ENCODE measurements at regions not wholly inside any gene's neighbourhood (a gene's known extent, or its start where the extent isn't known, plus 50 kb on each side); places are given as distances from the start of the nearest gene placed in this dataset.

DNA sequence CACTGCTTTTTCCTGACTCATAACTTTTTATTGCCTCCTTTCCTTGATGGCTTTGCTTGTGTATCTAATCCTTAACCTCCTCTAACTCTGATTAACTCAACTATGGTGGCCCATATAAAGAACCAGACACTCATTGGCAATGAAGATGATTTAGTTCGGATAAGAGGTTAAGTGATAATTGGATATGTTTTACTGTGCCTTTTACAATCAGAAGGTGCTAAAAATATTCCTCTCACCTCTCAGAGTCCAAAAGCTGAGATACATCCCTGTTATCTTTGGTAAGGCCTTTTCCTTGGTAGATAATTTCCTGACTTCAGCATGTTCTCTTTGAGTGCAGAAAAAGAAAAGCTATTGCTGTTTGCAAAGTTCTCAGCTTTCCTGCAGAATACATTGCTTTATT lies 367.7 kb downstream of the SLC16A7 start:
- CTCF ChIA-PET = no interaction called here
- no CpG with 5 or more reads among the region's 1 CpG for WGBS (ENCODE audit: insufficient coverage)

DNA sequence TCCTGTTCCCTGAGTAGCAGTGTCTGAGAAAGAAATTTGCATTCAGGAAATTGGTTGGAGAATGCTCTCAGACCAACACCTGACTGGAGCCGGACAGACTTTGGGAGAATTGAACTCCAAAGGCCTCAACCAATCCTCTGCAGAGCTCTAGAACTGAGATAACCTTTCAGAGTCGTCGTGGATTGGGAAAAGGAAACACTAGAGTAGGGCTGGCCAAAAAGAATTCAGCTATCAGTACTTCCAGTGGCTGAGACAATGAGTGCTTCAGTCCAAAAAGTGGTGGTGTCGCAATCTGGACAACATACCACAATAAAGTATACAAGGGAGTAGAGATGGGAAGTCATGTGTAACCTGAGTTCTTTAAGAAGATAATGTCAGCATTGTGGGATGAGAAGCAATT lies 377.1 kb downstream of the SLC16A7 start:
- H3K9me3 ChIP-seq = no peaks in the 10 kb centered on the region
- no peaks in the 10 kb centered on the region for H3K27me3 ChIP-seq (replicated peaks in 1 of 2; ENCODE audit: control insufficient read depth in 2 of 2, extremely low read depth in 1 of 2, insufficient read depth in 2 of 2, low read length in 1 of 2)
- H3K27ac ChIP-seq (ENCODE audit: low read length) = no peak overlapping the region
- no peaks in the 10 kb centered on the region for H3K4me1 Mint-ChIP-seq
- no peaks in the 10 kb centered on the region for H3K36me3 Mint-ChIP-seq
- H3K27me3 Mint-ChIP-seq = no peaks in the 10 kb centered on the region
- H3K27ac Mint-ChIP-seq = no peak overlapping the region
- H3K4me3 Mint-ChIP-seq = no peak overlapping the region
- H3K4me1 ChIP-seq (ENCODE audit: control insufficient read depth in 1 of 2, extremely low read depth in 1 of 2, insufficient read depth in 2 of 2, low read length in 2 of 2) = no peaks in the 10 kb centered on the region
- peaks cover 0 to 7% (median 4%) of the 10 kb centered on the region in 3 donors for H3K9me3 Mint-ChIP-seq
- POLR2A ChIA-PET = no interaction called here
- CTCF ChIA-PET = interaction anchor here in 1 of 2 donors (0.6 kb wide), 1 partner anchor 588 kb away, joined by 6 read pairs; no protein-coding TSS in a partner anchor
- H3K36me3 ChIP-seq (ENCODE audit: control insufficient read depth in 2 of 2, extremely low read depth in 1 of 2, insufficient read depth in 1 of 2, low read length in 1 of 2) = no peaks in the 10 kb centered on the region
- 50% methylated on average over 2 of the region's 4 CpGs for whole genome bisulfite sequencing (ENCODE audit: insufficient coverage)
- ATAC-seq (replicated peaks in 1 of 4) = no peak
- H3K4me3 ChIP-seq (ENCODE audit: control insufficient read depth in 1 of 2, extremely low read depth in 1 of 2, low read length in 1 of 2) = no peak overlapping the region
- DNase-seq = no peak

More for the DNA sequence above, 367.7 kb downstream of the SLC16A7 start:
- DNase-seq = no peak
- Mint-ChIP-seq H3K9me3 (peaks cover 2 to 16% (median 4%) of the 10 kb centered on the region in 3 donors), H3K36me3 (no peaks in the 10 kb centered on the region), H3K4me1 (no peaks in the 10 kb centered on the region), H3K27me3 (no peaks in the 10 kb centered on the region), H3K27ac (no peak overlapping the region), H3K4me3 (no peak overlapping the region)
- no peaks in the 10 kb centered on the region for H3K36me3 ChIP-seq (ENCODE audit: control insufficient read depth in 2 of 2, extremely low read depth in 1 of 2, insufficient read depth in 1 of 2, low read length in 1 of 2)
- H3K4me3 ChIP-seq (ENCODE audit: control insufficient read depth in 1 of 2, extremely low read depth in 1 of 2, low read length in 1 of 2) = no peak overlapping the region
- H3K27ac ChIP-seq (ENCODE audit: low read length) = no peak overlapping the region
- ATAC-seq (replicated peaks in 1 of 4) = no peak
- POLR2A ChIA-PET = no interaction called here
- no peaks in the 10 kb centered on the region for H3K27me3 ChIP-seq (replicated peaks in 1 of 2; ENCODE audit: control insufficient read depth in 2 of 2, extremely low read depth in 1 of 2, insufficient read depth in 2 of 2, low read length in 1 of 2)
- H3K9me3 ChIP-seq = no peaks in the 10 kb centered on the region
- H3K4me1 ChIP-seq (ENCODE audit: control insufficient read depth in 1 of 2, extremely low read depth in 1 of 2, insufficient read depth in 2 of 2, low read length in 2 of 2) = no peaks in the 10 kb centered on the region

DNA sequence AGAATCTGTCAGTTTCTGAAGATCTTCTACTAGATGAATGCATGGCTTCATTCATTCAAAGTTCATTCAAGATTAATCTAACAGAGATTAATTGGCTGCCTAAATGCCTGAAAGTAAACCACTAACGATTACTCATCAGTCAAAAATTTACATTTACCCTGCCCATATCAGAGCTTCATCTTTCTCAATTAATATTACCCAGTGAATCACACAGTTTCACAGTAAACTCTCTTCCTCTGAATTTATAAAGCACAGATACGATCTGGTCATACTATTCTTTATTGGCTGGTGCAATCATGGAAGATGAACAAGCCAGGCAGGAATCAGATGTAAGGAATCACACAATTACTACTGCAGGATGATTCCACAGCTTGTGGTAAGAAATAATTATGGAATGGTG lies 377.7 kb downstream of the SLC16A7 start:
- Mint-ChIP-seq H3K36me3 (no peaks in the 10 kb centered on the region), H3K27me3 (no peaks in the 10 kb centered on the region), H3K27ac (no peak overlapping the region), H3K4me1 (no peaks in the 10 kb centered on the region), H3K4me3 (no peak overlapping the region), H3K9me3 (peaks cover 0 to 5% (median 0%) of the 10 kb centered on the region in 3 donors)
- H3K4me3 ChIP-seq (ENCODE audit: control insufficient read depth in 1 of 2, extremely low read depth in 1 of 2, low read length in 1 of 2) = no peak overlapping the region
- WGBS (ENCODE audit: insufficient coverage) = no CpG with 5 or more reads among the region's 2 CpGs
- DNase-seq = no peak
- no peaks in the 10 kb centered on the region for H3K9me3 ChIP-seq
- no peak for ATAC-seq (replicated peaks in 1 of 4)
- H3K4me1 ChIP-seq (ENCODE audit: control insufficient read depth in 1 of 2, extremely low read depth in 1 of 2, insufficient read depth in 2 of 2, low read length in 2 of 2) = no peaks in the 10 kb centered on the region
- H3K27me3 ChIP-seq (replicated peaks in 1 of 2; ENCODE audit: control insufficient read depth in 2 of 2, extremely low read depth in 1 of 2, insufficient read depth in 2 of 2, low read length in 1 of 2) = no peaks in the 10 kb centered on the region
- no peaks in the 10 kb centered on the region for H3K36me3 ChIP-seq (ENCODE audit: control insufficient read depth in 2 of 2, extremely low read depth in 1 of 2, insufficient read depth in 1 of 2, low read length in 1 of 2)
- no peak overlapping the region for H3K27ac ChIP-seq (ENCODE audit: low read length)
- POLR2A ChIA-PET = no interaction called here
- CTCF ChIA-PET = no interaction called here

DNA sequence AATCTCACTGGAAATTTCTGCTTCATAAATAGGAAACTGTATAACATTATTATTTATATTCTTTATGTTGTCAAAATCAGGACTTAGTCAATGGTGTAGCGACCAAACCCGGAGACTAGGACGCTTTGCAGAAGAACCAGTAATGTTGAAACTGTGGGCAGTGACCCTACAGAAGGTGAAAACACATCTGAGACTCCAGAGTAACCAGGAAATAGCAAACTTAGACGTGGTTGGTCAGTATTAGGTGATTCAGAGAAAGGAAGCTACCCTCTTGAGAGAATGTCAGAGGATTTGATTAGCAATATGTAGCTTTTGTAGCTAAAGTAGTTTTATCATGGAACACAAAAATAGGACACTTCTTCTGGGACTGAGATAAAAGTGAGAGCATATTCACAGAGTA lies 381.9 kb downstream of the SLC16A7 start:
- Mint-ChIP-seq H3K4me3 (no peak overlapping the region), H3K9me3 (peaks cover 0 to 4% (median 0%) of the 10 kb centered on the region in 3 donors), H3K27ac (no peak overlapping the region), H3K4me1 (no peaks in the 10 kb centered on the region), H3K27me3 (no peaks in the 10 kb centered on the region), H3K36me3 (no peaks in the 10 kb centered on the region)
- H3K27ac ChIP-seq (ENCODE audit: low read length) = no peak overlapping the region
- CTCF ChIA-PET = no interaction called here
- H3K27me3 ChIP-seq (replicated peaks in 1 of 2; ENCODE audit: control insufficient read depth in 2 of 2, extremely low read depth in 1 of 2, insufficient read depth in 2 of 2, low read length in 1 of 2) = no peaks in the 10 kb centered on the region
- ATAC-seq (replicated peaks in 1 of 4) (no peak), DNase-seq (no peak)
- H3K36me3 ChIP-seq (ENCODE audit: control insufficient read depth in 2 of 2, extremely low read depth in 1 of 2, insufficient read depth in 1 of 2, low read length in 1 of 2) = no peaks in the 10 kb centered on the region
- H3K4me3 ChIP-seq (ENCODE audit: control insufficient read depth in 1 of 2, extremely low read depth in 1 of 2, low read length in 1 of 2) = no peak overlapping the region
- no peaks in the 10 kb centered on the region for H3K9me3 ChIP-seq
- POLR2A ChIA-PET = no interaction called here
- H3K4me1 ChIP-seq (ENCODE audit: control insufficient read depth in 1 of 2, extremely low read depth in 1 of 2, insufficient read depth in 2 of 2, low read length in 2 of 2) = no peaks in the 10 kb centered on the region
- 40% methylated on average over 1 of the region's 4 CpGs for WGBS (ENCODE audit: insufficient coverage)

DNA sequence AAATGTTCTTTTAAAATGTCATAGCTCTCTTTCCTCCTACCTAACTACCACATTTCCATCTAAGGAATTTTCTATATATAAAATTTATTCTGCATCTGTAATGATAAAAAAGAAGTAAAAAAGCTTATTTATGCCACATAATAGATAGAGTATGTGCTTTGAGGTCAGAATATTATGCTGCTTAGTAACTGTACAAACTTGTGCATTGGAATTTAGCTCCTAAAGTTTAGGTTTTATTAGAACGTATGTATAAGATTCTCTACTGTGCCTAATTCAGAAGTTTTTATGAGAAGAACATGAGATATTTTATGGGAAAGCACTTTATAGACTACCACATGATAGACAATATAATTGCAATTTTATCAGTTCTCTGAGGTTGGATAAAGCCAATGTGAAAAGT lies 384.6 kb downstream of the SLC16A7 start:
- no peaks in the 10 kb centered on the region for H3K4me1 Mint-ChIP-seq
- no peaks in the 10 kb centered on the region for H3K27me3 Mint-ChIP-seq
- CTCF ChIA-PET = no interaction called here

DNA sequence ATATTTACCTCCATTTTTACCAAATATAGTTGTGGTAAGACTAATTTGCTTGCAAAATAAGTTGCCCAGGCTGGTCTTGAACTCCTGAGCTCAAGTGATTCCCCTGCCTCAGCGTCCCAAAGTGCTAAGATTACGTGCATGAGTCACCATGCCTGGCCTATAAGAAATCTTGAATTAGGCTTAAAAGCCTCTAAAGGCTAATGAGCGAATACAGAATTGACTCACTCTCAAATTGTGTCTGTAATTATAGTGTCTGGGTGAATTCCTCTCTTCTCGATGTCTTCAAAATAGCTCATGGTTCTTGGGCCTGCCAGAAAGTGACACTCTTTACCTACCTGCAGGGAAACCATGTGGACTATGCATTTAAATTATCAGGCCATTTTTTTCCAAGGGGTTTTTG lies 403.5 kb downstream of the SLC16A7 start:
- ATAC-seq (replicated peaks in 1 of 4) (no peak), DNase-seq (no peak)
- Histone ChIP-seq H3K27ac (ENCODE audit: low read length) (no peak overlapping the region), H3K27me3 (replicated peaks in 1 of 2; ENCODE audit: control insufficient read depth in 2 of 2, extremely low read depth in 1 of 2, insufficient read depth in 2 of 2, low read length in 1 of 2) (no peaks in the 10 kb centered on the region), H3K4me3 (ENCODE audit: control insufficient read depth in 1 of 2, extremely low read depth in 1 of 2, low read length in 1 of 2) (no peak overlapping the region), H3K9me3 (no peaks in the 10 kb centered on the region), H3K4me1 (ENCODE audit: control insufficient read depth in 1 of 2, extremely low read depth in 1 of 2, insufficient read depth in 2 of 2, low read length in 2 of 2) (no peaks in the 10 kb centered on the region), H3K36me3 (ENCODE audit: control insufficient read depth in 2 of 2, extremely low read depth in 1 of 2, insufficient read depth in 1 of 2, low read length in 1 of 2) (no peaks in the 10 kb centered on the region)
- Mint-ChIP-seq H3K36me3 (no peaks in the 10 kb centered on the region), H3K9me3 (no peaks in the 10 kb centered on the region), H3K4me3 (no peak overlapping the region), H3K27me3 (no peaks in the 10 kb centered on the region), H3K4me1 (no peaks in the 10 kb centered on the region), H3K27ac (no peak overlapping the region)
- CTCF ChIA-PET = interaction anchor here in 1 of 2 donors (0.6 kb wide), 1 partner anchor 20 kb away, joined by 5 read pairs; no protein-coding TSS in a partner anchor
- 100% methylated on average over 1 of the region's 4 CpGs for WGBS (ENCODE audit: insufficient coverage)
- POLR2A ChIA-PET = no interaction called here

More for the DNA sequence above, 384.6 kb downstream of the SLC16A7 start:
- Mint-ChIP-seq H3K4me3 (no peak overlapping the region), H3K36me3 (no peaks in the 10 kb centered on the region), H3K9me3 (peaks cover 0 to 9% (median 0%) of the 10 kb centered on the region in 3 donors), H3K27ac (no peak overlapping the region)
- H3K9me3 ChIP-seq = no peaks in the 10 kb centered on the region
- H3K27me3 ChIP-seq (replicated peaks in 1 of 2; ENCODE audit: control insufficient read depth in 2 of 2, extremely low read depth in 1 of 2, insufficient read depth in 2 of 2, low read length in 1 of 2) = no peaks in the 10 kb centered on the region
- no peak overlapping the region for H3K27ac ChIP-seq (ENCODE audit: low read length)
- POLR2A ChIA-PET = no interaction called here
- no peak overlapping the region for H3K4me3 ChIP-seq (ENCODE audit: control insufficient read depth in 1 of 2, extremely low read depth in 1 of 2, low read length in 1 of 2)
- DNase-seq (no peak), ATAC-seq (replicated peaks in 1 of 4) (no peak)
- H3K4me1 ChIP-seq (ENCODE audit: control insufficient read depth in 1 of 2, extremely low read depth in 1 of 2, insufficient read depth in 2 of 2, low read length in 2 of 2) = no peaks in the 10 kb centered on the region
- no CpG with 5 or more reads among the region's 1 CpG for WGBS (ENCODE audit: insufficient coverage)
- H3K36me3 ChIP-seq (ENCODE audit: control insufficient read depth in 2 of 2, extremely low read depth in 1 of 2, insufficient read depth in 1 of 2, low read length in 1 of 2) = no peaks in the 10 kb centered on the region

DNA sequence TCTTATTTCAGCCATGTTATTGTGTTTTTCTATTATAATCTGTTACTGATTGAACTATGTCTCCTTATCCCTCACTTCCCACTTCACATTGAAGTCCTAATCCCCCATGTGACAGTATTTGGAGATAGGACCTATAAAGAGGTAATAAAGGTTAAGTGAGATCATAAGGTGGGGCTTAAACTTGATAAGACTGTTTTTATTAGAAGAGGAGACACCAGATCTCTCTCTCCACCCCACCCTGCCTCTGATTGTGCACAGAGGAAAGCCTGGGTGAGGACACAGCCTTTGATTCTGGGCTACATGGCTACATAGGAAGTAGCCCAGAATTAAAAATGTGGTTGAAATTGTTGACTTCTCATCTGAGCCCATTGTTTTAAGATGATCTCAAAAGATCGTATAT lies 414.7 kb downstream of the SLC16A7 start:
- Mint-ChIP-seq H3K27ac (no peak overlapping the region), H3K9me3 (peaks cover 0 to 13% (median 0%) of the 10 kb centered on the region in 3 donors), H3K4me3 (no peak overlapping the region), H3K4me1 (no peaks in the 10 kb centered on the region), H3K36me3 (no peaks in the 10 kb centered on the region), H3K27me3 (no peaks in the 10 kb centered on the region)
- H3K9me3 ChIP-seq = no peaks in the 10 kb centered on the region
- H3K27me3 ChIP-seq (replicated peaks in 1 of 2; ENCODE audit: control insufficient read depth in 2 of 2, extremely low read depth in 1 of 2, insufficient read depth in 2 of 2, low read length in 1 of 2) = no peaks in the 10 kb centered on the region
- POLR2A ChIA-PET = no interaction called here
- no CpG with 5 or more reads among the region's 1 CpG for WGBS (ENCODE audit: insufficient coverage)
- DNase-seq (no peak), ATAC-seq (replicated peaks in 1 of 4) (no peak)
- CTCF ChIA-PET = no interaction called here
- H3K27ac ChIP-seq (ENCODE audit: low read length) = no peak overlapping the region
- no peaks in the 10 kb centered on the region for H3K4me1 ChIP-seq (ENCODE audit: control insufficient read depth in 1 of 2, extremely low read depth in 1 of 2, insufficient read depth in 2 of 2, low read length in 2 of 2)
- no peak overlapping the region for H3K4me3 ChIP-seq (ENCODE audit: control insufficient read depth in 1 of 2, extremely low read depth in 1 of 2, low read length in 1 of 2)
- no peaks in the 10 kb centered on the region for H3K36me3 ChIP-seq (ENCODE audit: control insufficient read depth in 2 of 2, extremely low read depth in 1 of 2, insufficient read depth in 1 of 2, low read length in 1 of 2)

All from T-cell (primary cell).